GM12878 (cell line): ENCODE measurements at regions not wholly inside any gene's neighbourhood (a gene's known extent, or its start where the extent isn't known, plus 50 kb on each side); places are given as distances from the start of the nearest gene placed in this dataset.

Experiments used
- ATAC-seq: fragments of 200-7000 bp; cut with Tn5 transposase; 3 replicates; pipeline ENCODE4 v1.9.1; 2020; ENCODE audit warnings: mild to moderate bottlenecking, moderate library complexity
- BruUV-seq: library from RNA; stranded (reverse); fragments of 400-500 nt; replicated peaks from 2 replicates; lab custom pipeline; 2021; lab: Mats Ljungman, UMichigan
- CTCF ChIA-PET: fragments of 300-600 bp; sonication (Branson Sonifier 250); formaldehyde crosslinking; extraction: SDS; loops from one replicate; lab custom pipeline; 2021; ENCODE audit warnings: inconsistent platforms; lab: Yijun Ruan, JAX
- POLR2A ChIA-PET: fragments of 350-600 bp; formaldehyde crosslinking; extraction: SDS; loops from one replicate; lab custom pipeline; 2021; ENCODE audit warnings: inconsistent platforms; lab: Charles Lee
- RAD21 ChIA-PET: fragments of 300-600 bp; sonication (Branson Sonifier 250); formaldehyde crosslinking; loops from one replicate; lab custom pipeline; 2023; ENCODE audit warnings: antibody characterized with exemption; ENCODE audit not compliant: unreplicated experiment; lab: Charles Lee
- SMC1A ChIA-PET: fragments of 300-600 bp; sonication (Branson Sonifier 250); formaldehyde crosslinking; loops from one replicate; lab custom pipeline; 2023; ENCODE audit not compliant: unreplicated experiment, uncharacterized antibody; lab: Charles Lee
- DNase-seq: peaks from one replicate; pipeline ENCODE4 v3.0.0-alpha.2; 2011; ENCODE audit warnings: low read depth, low spot score
- FAIRE-seq: peaks from 3 replicates; lab custom pipeline; 2011; peaks lifted over from hg19 to GRCh38; lab: Jason Lieb, UNC
- H2AFZ ChIP-seq: 2 replicates; pipeline ENCODE4 v1.6.0; 2011; ENCODE audit warnings: low read depth, low read length, control low read depth; ENCODE audit not compliant: control insufficient read depth
- H3K27ac ChIP-seq: 2 replicates; pipeline ENCODE4 v1.5.1; 2011; ENCODE audit warnings: control low read depth; ENCODE audit not compliant: control insufficient read depth, insufficient read depth
- H3K27me3 ChIP-seq, 2 experiments: replicated peaks in 1 of 2; 2 replicates each; pipeline versions ENCODE4 v1.6.0 to v1.6.1; 2011; ENCODE audit warnings: low read length in 1 of 2; ENCODE audit not compliant: control insufficient read depth in 2 of 2, insufficient read depth in 2 of 2
- H3K36me3 ChIP-seq, 2 experiments: 2 replicates each; pipeline ENCODE4 v1.5.1; 2011; ENCODE audit warnings: low read length in 1 of 2; ENCODE audit not compliant: control insufficient read depth in 2 of 2, insufficient read depth in 2 of 2
- H3K4me1 ChIP-seq: 2 replicates; pipeline ENCODE4 v1.6.1; 2011; ENCODE audit warnings: mild to moderate bottlenecking, low read length, moderate library complexity, mixed read lengths; ENCODE audit not compliant: control insufficient read depth, insufficient read depth
- H3K4me2 ChIP-seq: 2 replicates; pipeline ENCODE4 v1.6.0; 2011; ENCODE audit warnings: control low read depth; ENCODE audit not compliant: control insufficient read depth, insufficient read depth
- H3K4me3 ChIP-seq: fragments of 200-600 bp; sonication (generic); 2 replicates; pipeline ENCODE4 v1.5.1; 2016
- H3K79me2 ChIP-seq: 2 replicates; pipeline ENCODE4 v1.6.0; 2011; ENCODE audit warnings: low read length; ENCODE audit not compliant: control insufficient read depth, insufficient read depth
- H3K9ac ChIP-seq: 2 replicates; pipeline ENCODE4 v1.8.0; 2011; ENCODE audit warnings: low read length, control low read depth, mixed read lengths; ENCODE audit not compliant: control insufficient read depth, insufficient read depth
- H3K9me3 ChIP-seq: replicated peaks from 3 replicates; pipeline ENCODE4 v1.5.1; 2011; ENCODE audit warnings: mild to moderate bottlenecking, low read length; ENCODE audit not compliant: control insufficient read depth, insufficient read depth
- H4K20me1 ChIP-seq: 2 replicates; pipeline ENCODE4 v1.6.0; 2011; ENCODE audit not compliant: control insufficient read depth, insufficient read depth
- EP300 ChIP-seq, 2 experiments: fragments of 150-350 bp in 1 of 2; IDR thresholded peaks; 2 replicates each; pipeline ENCODE4 v1.6.1; 2011 to 2012; ENCODE audit warnings: low read depth in 2 of 2, low read length in 2 of 2, borderline replicate concordance in 1 of 2, improper control_type of control experiment in 1 of 2, inconsistent platforms in 1 of 2; ENCODE audit not compliant: control insufficient read depth in 1 of 2
- EZH2 ChIP-seq: IDR thresholded peaks from 2 replicates; pipeline ENCODE4 v1.6.1; 2012; ENCODE audit warnings: low read depth, mild to moderate bottlenecking, control low read depth, inconsistent platforms, low read length, borderline replicate concordance; ENCODE audit not compliant: control insufficient read depth
- MLLT1 ChIP-seq: fragments of 450-650 bp; IDR thresholded peaks from 2 replicates; pipeline ENCODE4 v1.6.1; 2016; ENCODE audit warnings: mild to moderate bottlenecking
- NR2C2 ChIP-seq: IDR thresholded peaks from 2 replicates; pipeline ENCODE4 v1.6.1; 2011; ENCODE audit warnings: borderline replicate concordance, low read depth; ENCODE audit not compliant: control insufficient read depth, insufficient read length
- STAT3 ChIP-seq: IDR thresholded peaks from 2 replicates; pipeline ENCODE4 v1.6.1; 2011; ENCODE audit warnings: low read depth, low read length, improper control_type of control experiment
- TARDBP ChIP-seq: IDR thresholded peaks from 2 replicates; pipeline ENCODE4 v1.6.1; 2016; ENCODE audit warnings: borderline replicate concordance
- ZZZ3 ChIP-seq: IDR thresholded peaks from 2 replicates; pipeline ENCODE4 v1.6.1; 2011; ENCODE audit warnings: low read depth; ENCODE audit not compliant: control insufficient read depth, insufficient read length
- WGBS: methylation state at CpG from one replicate; pipeline ENCODE4 v1.1.6; 2016; ENCODE audit warnings: low lambda C conversion rate; ENCODE audit not compliant: insufficient replicate concordance, insufficient coverage; ENCODE audit errors: missing lambda C conversion rate; 5-methylcytosine and 5-hydroxymethylcytosine counted together
- in situ Hi-C: fragments of 300-500 bp; cut with MboI; formaldehyde crosslinking; loops from 9 replicates; pipeline ENCODE4 v1.14.3; 2018; ENCODE audit warnings: mixed read lengths
- intact Hi-C: fragments of 100-400 bp; cut with micrococcal nuclease; formaldehyde crosslinking; loops from one replicate; pipeline ENCODE4 v1.14.2; 2022; ENCODE audit not compliant: unreplicated experiment
- TF ChIP-seq, protein P1 (sequence below): fragments of 450-650 bp; IDR thresholded peaks from 2 replicates; pipeline ENCODE4 v1.6.1; 2018; ENCODE audit warnings: mild to moderate bottlenecking, low read depth, moderate library complexity; ENCODE audit not compliant: partially characterized antibody
- TF ChIP-seq, protein P2 (sequence below): fragments of 450-650 bp; formaldehyde crosslinking; IDR thresholded peaks from 2 replicates; pipeline ENCODE4 v1.5.0; 2022; ENCODE audit warnings: mild to moderate bottlenecking, missing genetic modification characterization
- TF ChIP-seq, protein P3 (sequence below): IDR thresholded peaks from 2 replicates; pipeline ENCODE4 v1.6.1; 2011; ENCODE audit warnings: low read depth, low read length, improper control_type of control experiment, borderline replicate concordance

DNA sequence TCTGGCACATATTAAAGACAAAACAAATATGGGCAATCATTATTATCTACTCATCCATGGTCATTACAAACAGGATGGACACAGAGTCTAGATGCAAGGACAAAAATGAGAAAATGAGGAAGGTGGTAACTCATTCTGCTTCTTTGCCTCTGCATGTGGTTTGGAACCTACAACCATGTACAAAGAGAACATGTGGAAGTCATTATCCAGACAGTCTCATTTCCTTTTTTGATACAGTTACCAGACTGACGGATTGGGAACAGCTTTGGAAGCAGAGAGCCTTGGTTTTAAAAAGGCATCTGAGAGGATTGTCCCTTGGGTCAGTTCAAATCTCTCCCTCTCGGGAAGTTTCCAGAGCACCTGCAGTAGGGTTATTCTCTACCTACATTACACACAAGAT is 433.4 kb upstream of the TNC start:
- Histone ChIP-seq H3K4me3 (no peak overlapping the region), H3K4me1 (no peaks in the 10 kb centered on the region), H3K27ac (no peak overlapping the region), H3K79me2 (no peaks in the 10 kb centered on the region), H3K9me3 (no peaks in the 10 kb centered on the region), H3K27me3 (no peaks in the 10 kb centered on the region), H3K36me3 (no peaks in the 10 kb centered on the region), H4K20me1 (no peaks in the 10 kb centered on the region), H2AFZ (no peak overlapping the region), H3K9ac (no peak overlapping the region), H3K4me2 (no peak overlapping the region)
- ChIA-PET CTCF (no interaction called here), RAD21 (interaction anchor here (0.6 kb wide), 1 partner anchor 203 kb away, joined by 4 read pairs; no protein-coding TSS in a partner anchor), POLR2A (no interaction called here), SMC1A (no interaction called here)
- no peak for DNase-seq
- no peak for ATAC-seq
- BruUV-seq = no TSS peak
- in situ Hi-C loops = no loop called here
- 15% methylated on average over 2 of the region's 2 CpGs for WGBS
- intact Hi-C loops = no loop called here
- no peak for FAIRE-seq
- TF ChIP-seq TARDBP = no peak
- TF ChIP-seq STAT3 = no peak
- TF ChIP-seq, protein P1, sequence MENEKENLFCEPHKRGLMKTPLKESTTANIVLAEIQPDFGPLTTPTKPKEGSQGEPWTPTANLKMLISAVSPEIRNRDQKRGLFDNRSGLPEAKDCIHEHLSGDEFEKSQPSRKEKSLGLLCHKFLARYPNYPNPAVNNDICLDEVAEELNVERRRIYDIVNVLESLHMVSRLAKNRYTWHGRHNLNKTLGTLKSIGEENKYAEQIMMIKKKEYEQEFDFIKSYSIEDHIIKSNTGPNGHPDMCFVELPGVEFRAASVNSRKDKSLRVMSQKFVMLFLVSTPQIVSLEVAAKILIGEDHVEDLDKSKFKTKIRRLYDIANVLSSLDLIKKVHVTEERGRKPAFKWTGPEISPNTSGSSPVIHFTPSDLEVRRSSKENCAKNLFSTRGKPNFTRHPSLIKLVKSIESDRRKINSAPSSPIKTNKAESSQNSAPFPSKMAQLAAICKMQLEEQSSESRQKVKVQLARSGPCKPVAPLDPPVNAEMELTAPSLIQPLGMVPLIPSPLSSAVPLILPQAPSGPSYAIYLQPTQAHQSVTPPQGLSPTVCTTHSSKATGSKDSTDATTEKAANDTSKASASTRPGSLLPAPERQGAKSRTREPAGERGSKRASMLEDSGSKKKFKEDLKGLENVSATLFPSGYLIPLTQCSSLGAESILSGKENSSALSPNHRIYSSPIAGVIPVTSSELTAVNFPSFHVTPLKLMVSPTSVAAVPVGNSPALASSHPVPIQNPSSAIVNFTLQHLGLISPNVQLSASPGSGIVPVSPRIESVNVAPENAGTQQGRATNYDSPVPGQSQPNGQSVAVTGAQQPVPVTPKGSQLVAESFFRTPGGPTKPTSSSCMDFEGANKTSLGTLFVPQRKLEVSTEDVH = no peak
- no peak for TF ChIP-seq EP300 (IDR thresholded peaks at IDR 0.05; ENCODE audit: borderline replicate concordance in 1 of 2, control insufficient read depth in 1 of 2, low read depth in 2 of 2, low read length in 2 of 2)
- TF ChIP-seq ZZZ3 = no peak
- no peak for TF ChIP-seq MLLT1
- TF ChIP-seq NR2C2 = no peak
- no peak for TF ChIP-seq EZH2
- TF ChIP-seq, protein P2, sequence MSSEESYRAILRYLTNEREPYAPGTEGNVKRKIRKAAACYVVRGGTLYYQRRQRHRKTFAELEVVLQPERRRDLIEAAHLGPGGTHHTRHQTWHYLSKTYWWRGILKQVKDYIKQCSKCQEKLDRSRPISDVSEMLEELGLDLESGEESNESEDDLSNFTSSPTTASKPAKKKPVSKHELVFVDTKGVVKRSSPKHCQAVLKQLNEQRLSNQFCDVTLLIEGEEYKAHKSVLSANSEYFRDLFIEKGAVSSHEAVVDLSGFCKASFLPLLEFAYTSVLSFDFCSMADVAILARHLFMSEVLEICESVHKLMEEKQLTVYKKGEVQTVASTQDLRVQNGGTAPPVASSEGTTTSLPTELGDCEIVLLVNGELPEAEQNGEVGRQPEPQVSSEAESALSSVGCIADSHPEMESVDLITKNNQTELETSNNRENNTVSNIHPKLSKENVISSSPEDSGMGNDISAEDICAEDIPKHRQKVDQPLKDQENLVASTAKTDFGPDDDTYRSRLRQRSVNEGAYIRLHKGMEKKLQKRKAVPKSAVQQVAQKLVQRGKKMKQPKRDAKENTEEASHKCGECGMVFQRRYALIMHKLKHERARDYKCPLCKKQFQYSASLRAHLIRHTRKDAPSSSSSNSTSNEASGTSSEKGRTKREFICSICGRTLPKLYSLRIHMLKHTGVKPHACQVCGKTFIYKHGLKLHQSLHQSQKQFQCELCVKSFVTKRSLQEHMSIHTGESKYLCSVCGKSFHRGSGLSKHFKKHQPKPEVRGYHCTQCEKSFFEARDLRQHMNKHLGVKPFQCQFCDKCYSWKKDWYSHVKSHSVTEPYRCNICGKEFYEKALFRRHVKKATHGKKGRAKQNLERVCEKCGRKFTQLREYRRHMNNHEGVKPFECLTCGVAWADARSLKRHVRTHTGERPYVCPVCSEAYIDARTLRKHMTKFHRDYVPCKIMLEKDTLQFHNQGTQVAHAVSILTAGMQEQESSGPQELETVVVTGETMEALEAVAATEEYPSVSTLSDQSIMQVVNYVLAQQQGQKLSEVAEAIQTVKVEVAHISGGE (CRISPR knock-in tag) = no peak
- TF ChIP-seq, protein P3, sequence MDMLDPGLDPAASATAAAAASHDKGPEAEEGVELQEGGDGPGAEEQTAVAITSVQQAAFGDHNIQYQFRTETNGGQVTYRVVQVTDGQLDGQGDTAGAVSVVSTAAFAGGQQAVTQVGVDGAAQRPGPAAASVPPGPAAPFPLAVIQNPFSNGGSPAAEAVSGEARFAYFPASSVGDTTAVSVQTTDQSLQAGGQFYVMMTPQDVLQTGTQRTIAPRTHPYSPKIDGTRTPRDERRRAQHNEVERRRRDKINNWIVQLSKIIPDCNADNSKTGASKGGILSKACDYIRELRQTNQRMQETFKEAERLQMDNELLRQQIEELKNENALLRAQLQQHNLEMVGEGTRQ = no peak
